Mesendoderm (in vitro differentiated cells): ENCODE measurements at regions not wholly inside any gene's neighbourhood (a gene's known extent, or its start where the extent isn't known, plus 50 kb on each side); places are given as distances from the start of the nearest gene placed in this dataset.
"Not testable (repeated sequence)": the region's sequence is repeated elsewhere in the genome, so short reads cannot be mapped to it uniquely, and the experiment has no call there.

ENCODE experiments used
- DNase-seq: peaks from one replicate; pipeline ENCODE4 v3.0.0; 2013
- H2AK5ac ChIP-seq: 2 replicates; pipeline ENCODE4 v1.6.1; 2013; ENCODE audit warnings: low read length, inconsistent platforms
- H2BK120ac ChIP-seq: 2 replicates; pipeline ENCODE4 v1.6.1; 2013; ENCODE audit warnings: low read depth, mild to moderate bottlenecking, low read length, moderate library complexity, mixed read lengths
- H2BK15ac ChIP-seq: replicated peaks from 2 replicates; pipeline ENCODE4 v1.6.1; 2013; ENCODE audit warnings: low read depth, mild to moderate bottlenecking, moderate library complexity
- H2BK5ac ChIP-seq: 2 replicates; pipeline ENCODE4 v1.6.1; 2013; ENCODE audit warnings: low read length, inconsistent platforms
- H3K18ac ChIP-seq: 2 replicates; pipeline ENCODE4 v1.6.1; 2013; ENCODE audit warnings: mild to moderate bottlenecking, low read length, mixed read lengths
- H3K23ac ChIP-seq: one replicate; pipeline ENCODE4 v1.6.1; 2013; ENCODE audit warnings: low read length
- H3K27ac ChIP-seq: 2 replicates; pipeline ENCODE4 v1.5.1; 2013; ENCODE audit warnings: low read depth, mild to moderate bottlenecking, inconsistent platforms, low read length, moderate library complexity
- H3K27me3 ChIP-seq: 2 replicates; pipeline ENCODE4 v1.6.1; 2013; ENCODE audit warnings: low read length, control low read depth, mild to moderate bottlenecking, inconsistent platforms; ENCODE audit not compliant: insufficient read depth, poor library complexity
- H3K36me3 ChIP-seq: 2 replicates; pipeline ENCODE4 v1.6.1; 2013; ENCODE audit warnings: low read length, inconsistent platforms; ENCODE audit not compliant: control insufficient read depth, insufficient read depth
- H3K4ac ChIP-seq: one replicate; pipeline ENCODE4 v1.6.1; 2013; ENCODE audit warnings: low read depth, mild to moderate bottlenecking, low read length, moderate library complexity
- H3K4me1 ChIP-seq: 2 replicates; pipeline ENCODE4 v1.6.1; 2013; ENCODE audit warnings: low read depth, low read length, inconsistent platforms; ENCODE audit not compliant: control insufficient read depth
- H3K4me2 ChIP-seq: 2 replicates; pipeline ENCODE4 v1.6.1; 2013; ENCODE audit warnings: low read length
- H3K4me3 ChIP-seq: 2 replicates; pipeline ENCODE4 v1.5.1; 2013; ENCODE audit warnings: mild to moderate bottlenecking, low read length
- H3K56ac ChIP-seq: one replicate; pipeline ENCODE4 v1.6.1; 2013; ENCODE audit warnings: low read length
- H3K79me1 ChIP-seq: 2 replicates; pipeline ENCODE4 v1.6.1; 2013; ENCODE audit warnings: low read length, inconsistent platforms
- H3K79me2 ChIP-seq: 2 replicates; pipeline ENCODE4 v1.6.1; 2013; ENCODE audit warnings: mild to moderate bottlenecking, low read length; ENCODE audit not compliant: control insufficient read depth, insufficient read depth
- H3K9ac ChIP-seq: 2 replicates; pipeline ENCODE4 v1.6.1; 2013; ENCODE audit warnings: low read length, inconsistent platforms
- H4K5ac ChIP-seq: one replicate; pipeline ENCODE4 v1.6.1; 2013; ENCODE audit warnings: low read length
- H4K8ac ChIP-seq: one replicate; pipeline ENCODE4 v1.6.1; 2013; ENCODE audit warnings: low read depth, mild to moderate bottlenecking, control low read depth, low read length, moderate library complexity
- WGBS: extraction: QIAGEN DNeasy Blood & Tissue Kit; methylation state at CpG from one replicate; pipeline ENCODE4 v1.1.7; 2013; ENCODE audit warnings: low lambda C conversion rate, missing lambda C conversion rate; ENCODE audit not compliant: insufficient coverage; ENCODE audit errors: extremely low coverage; 5-methylcytosine and 5-hydroxymethylcytosine counted together

DNA sequence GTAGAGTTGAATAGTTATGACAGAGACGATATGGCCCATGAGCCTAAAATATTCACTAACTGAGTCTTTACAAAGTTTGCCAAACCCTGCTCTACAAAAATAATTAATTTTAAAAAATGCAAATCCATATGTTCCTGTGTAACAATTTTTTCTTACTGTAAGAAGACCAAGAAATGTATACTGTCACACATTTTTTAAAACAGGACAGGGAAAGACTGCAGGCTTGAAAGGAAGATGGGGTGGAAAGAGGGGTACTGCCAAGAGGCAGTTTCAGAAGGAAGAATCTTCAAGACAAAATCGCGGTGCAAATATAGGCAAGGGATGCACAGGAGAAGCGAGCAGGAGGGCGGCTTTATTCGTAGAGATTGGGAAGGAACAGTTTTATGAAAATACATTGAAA lies 115.7 kb upstream of the KLHL1 start:
- no peak overlapping the region for H3K23ac ChIP-seq
- no peak overlapping the region for H2BK5ac ChIP-seq
- H3K36me3 ChIP-seq, result no peaks in the 10 kb centered on the region
- H3K27ac ChIP-seq, result no peak overlapping the region
- H3K4me2 ChIP-seq, result no peak overlapping the region
- H3K79me2 ChIP-seq, result no peaks in the 10 kb centered on the region
- no peak overlapping the region for H2BK120ac ChIP-seq
- H3K27me3 ChIP-seq, result no peaks in the 10 kb centered on the region
- no peak overlapping the region for H4K8ac ChIP-seq
- no peak overlapping the region for H3K18ac ChIP-seq
- no peak overlapping the region for H3K9ac ChIP-seq
- no peak for DNase-seq
- no peaks in the 10 kb centered on the region for H3K79me1 ChIP-seq
- no peak overlapping the region for H4K5ac ChIP-seq
- no peak overlapping the region for H3K56ac ChIP-seq
- H3K4ac ChIP-seq, result no peak overlapping the region
- no peak overlapping the region for H2AK5ac ChIP-seq
- WGBS, result no CpG with 5 or more reads among the region's 6 CpGs
- no peaks in the 10 kb centered on the region for H3K4me1 ChIP-seq
- H3K4me3 ChIP-seq, result no peak overlapping the region
- no peak overlapping the region for H2BK15ac ChIP-seq

DNA sequence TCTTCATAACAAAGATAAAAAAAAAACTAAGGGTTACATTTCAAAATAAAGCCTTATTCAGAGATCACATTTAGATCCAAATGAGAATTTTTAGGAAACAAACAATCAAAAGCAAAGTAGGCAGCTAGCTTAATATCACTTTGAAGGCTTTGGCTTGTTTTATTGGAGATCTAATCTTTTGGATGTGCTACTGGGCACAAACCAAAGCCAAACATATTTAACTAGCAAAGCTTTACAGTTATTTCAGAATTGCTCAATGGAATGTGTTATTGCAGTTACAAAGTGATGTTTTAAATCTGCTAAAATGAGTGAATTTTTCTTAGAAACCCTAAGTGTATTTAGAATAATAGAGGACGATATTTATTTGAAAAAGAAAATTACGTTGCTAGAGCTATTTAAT lies 114.7 kb upstream of the KLHL1 start:
- WGBS, result 100% methylated on average over 2 of the region's 2 CpGs
- H3K56ac ChIP-seq, result no peak overlapping the region
- H3K4ac ChIP-seq, result no peak overlapping the region
- no peak overlapping the region for H2BK5ac ChIP-seq
- H3K79me2 ChIP-seq, result no peaks in the 10 kb centered on the region
- no peak overlapping the region for H2BK120ac ChIP-seq
- H4K8ac ChIP-seq, result no peak overlapping the region
- DNase-seq, result no peak
- no peak overlapping the region for H3K23ac ChIP-seq
- H3K27me3 ChIP-seq, result no peaks in the 10 kb centered on the region
- H3K4me2 ChIP-seq, result no peak overlapping the region
- H3K27ac ChIP-seq, result no peak overlapping the region
- H3K4me3 ChIP-seq, result no peak overlapping the region
- no peaks in the 10 kb centered on the region for H3K79me1 ChIP-seq
- H2BK15ac ChIP-seq, result no peak overlapping the region
- H2AK5ac ChIP-seq, result no peak overlapping the region
- H3K4me1 ChIP-seq, result no peaks in the 10 kb centered on the region
- no peak overlapping the region for H4K5ac ChIP-seq
- no peak overlapping the region for H3K18ac ChIP-seq
- no peaks in the 10 kb centered on the region for H3K36me3 ChIP-seq
- H3K9ac ChIP-seq, result no peak overlapping the region

DNA sequence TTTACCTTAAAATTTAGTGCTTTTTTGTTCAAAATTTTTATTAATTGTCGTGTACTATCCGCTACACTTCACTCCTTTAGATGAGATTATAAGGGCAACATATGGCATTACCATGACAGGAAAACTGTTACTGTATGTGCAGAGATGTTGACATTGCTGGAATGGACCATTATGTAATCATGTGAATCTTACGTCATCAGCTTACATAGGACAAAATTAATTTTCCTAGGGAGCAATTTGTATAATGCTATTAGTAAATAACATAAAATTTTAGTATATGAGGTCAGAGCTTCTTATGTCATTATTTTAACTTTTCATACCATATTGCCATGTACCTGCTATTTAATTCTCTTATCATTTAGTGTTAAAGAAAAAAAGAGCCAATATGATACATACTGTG lies 110.4 kb upstream of the KLHL1 start:
- Histone ChIP-seq H3K27ac (no peak overlapping the region), H3K4ac (no peak overlapping the region), H4K5ac (no peak overlapping the region), H3K4me1 (no peaks in the 10 kb centered on the region), H3K18ac (no peak overlapping the region), H2BK5ac (no peak overlapping the region), H3K56ac (no peak overlapping the region), H3K9ac (no peak overlapping the region), H2AK5ac (no peak overlapping the region), H3K79me1 (no peaks in the 10 kb centered on the region), H3K27me3 (no peaks in the 10 kb centered on the region), H3K36me3 (no peaks in the 10 kb centered on the region), H4K8ac (no peak overlapping the region), H2BK120ac (no peak overlapping the region), H2BK15ac (no peak overlapping the region), H3K23ac (no peak overlapping the region), H3K79me2 (no peaks in the 10 kb centered on the region), H3K4me3 (no peak overlapping the region), H3K4me2 (no peak overlapping the region)
- no peak for DNase-seq
- no CpG with 5 or more reads among the region's 3 CpGs for whole genome bisulfite sequencing

DNA sequence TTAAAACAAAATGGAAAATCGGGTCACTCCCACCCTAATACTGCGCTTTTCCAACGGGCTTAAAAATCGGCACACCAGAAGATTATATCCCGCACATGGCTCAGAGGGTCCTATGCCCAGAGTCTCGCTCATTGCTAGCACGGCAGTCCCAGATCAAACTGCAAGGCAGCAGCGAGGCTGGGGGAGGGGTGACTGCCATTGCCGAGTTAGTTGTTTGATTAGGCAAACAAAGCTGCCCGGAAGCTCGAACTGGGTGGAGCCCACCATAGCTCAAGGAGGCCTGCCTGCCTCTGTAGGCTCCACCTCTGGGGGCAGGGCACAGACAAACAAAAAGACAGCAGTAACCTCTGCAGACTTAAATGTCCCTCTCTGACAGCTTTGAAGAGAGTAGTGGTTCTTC lies 100.7 kb upstream of the KLHL1 start:
- not testable (repeated sequence) for H3K36me3 ChIP-seq, H3K4me1 ChIP-seq, H3K79me2 ChIP-seq, H2BK15ac ChIP-seq, H3K27me3 ChIP-seq, H3K23ac ChIP-seq, H3K4me2 ChIP-seq, H3K4ac ChIP-seq, H4K5ac ChIP-seq, H2BK5ac ChIP-seq, H3K56ac ChIP-seq, H3K4me3 ChIP-seq, H3K18ac ChIP-seq, H3K79me1 ChIP-seq, DNase-seq, H2BK120ac ChIP-seq, H3K9ac ChIP-seq, H3K27ac ChIP-seq, H4K8ac ChIP-seq, H2AK5ac ChIP-seq
- no CpG with 5 or more reads among the region's 11 CpGs for WGBS

DNA sequence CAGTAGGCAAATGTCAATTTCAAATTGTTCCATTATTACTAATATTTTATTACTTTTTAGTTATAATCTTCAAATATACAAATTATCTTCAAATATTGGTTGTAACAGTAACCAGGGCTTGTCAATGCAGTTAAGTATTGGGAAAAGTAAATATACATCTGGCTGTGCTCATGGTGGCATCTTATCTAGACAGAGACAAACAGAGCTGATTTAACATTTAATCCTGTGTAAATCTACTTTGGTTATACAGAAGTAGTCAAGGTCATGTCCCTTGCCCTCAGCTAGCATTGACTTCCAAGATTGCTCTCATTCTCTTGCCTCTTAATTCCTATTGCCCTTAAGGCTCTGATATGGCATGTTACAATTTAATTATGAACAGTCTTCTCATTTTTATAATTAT lies 98.4 kb upstream of the KLHL1 start:
- Histone ChIP-seq H3K79me2 (no peaks in the 10 kb centered on the region), H3K4me2 (no peak overlapping the region), H3K56ac (no peak overlapping the region)

DNA sequence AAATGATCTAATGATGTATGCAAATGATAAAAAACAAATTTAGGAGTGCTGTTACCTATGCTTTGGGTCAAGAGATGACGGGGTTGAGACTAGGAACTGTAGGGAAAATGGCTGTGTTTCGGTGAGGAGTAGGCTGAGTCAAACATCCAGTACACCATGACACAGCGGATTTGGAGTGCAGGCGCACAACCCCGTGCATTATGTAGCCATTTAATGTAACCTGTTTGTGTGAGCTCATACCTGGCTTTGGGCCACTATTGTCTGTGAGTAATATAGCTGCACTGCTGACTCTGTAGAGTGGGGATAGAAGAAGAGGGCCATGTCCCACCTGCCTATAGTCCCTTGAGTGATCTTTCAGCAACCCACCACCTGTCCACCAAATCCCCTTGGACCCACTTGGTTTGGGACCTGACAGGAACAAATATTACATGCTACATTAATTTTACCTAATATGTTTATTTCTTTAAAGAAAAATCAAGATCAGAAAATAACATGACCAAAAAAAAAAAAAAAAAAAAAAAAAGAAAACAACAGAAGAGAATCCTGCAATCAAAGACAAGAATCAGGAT lies 95.5 kb upstream of the KLHL1 start:
- Histone ChIP-seq H3K79me2 (no peaks in the 10 kb centered on the region), H3K56ac (no peak overlapping the region), H2BK5ac (no peak overlapping the region), H4K5ac (no peak overlapping the region), H3K4me2 (no peak overlapping the region), H3K18ac (no peak overlapping the region), H3K4me3 (no peak overlapping the region), H3K27me3 (no peaks in the 10 kb centered on the region), H3K36me3 (no peaks in the 10 kb centered on the region), H2AK5ac (no peak overlapping the region), H3K4me1 (no peaks in the 10 kb centered on the region), H2BK15ac (no peak overlapping the region), H3K4ac (no peak overlapping the region), H4K8ac (no peak overlapping the region), H3K23ac (no peak overlapping the region), H3K79me1 (no peaks in the 10 kb centered on the region), H3K9ac (no peak overlapping the region), H3K27ac (no peak overlapping the region), H2BK120ac (no peak overlapping the region)
- peak; percentile 67 for DNase-seq
- WGBS, result no CpG with 5 or more reads among the region's 5 CpGs

More for the DNA sequence above, 98.4 kb upstream of the KLHL1 start:
- Histone ChIP-seq H3K4me1 (no peaks in the 10 kb centered on the region), H2AK5ac (no peak overlapping the region), H2BK5ac (no peak overlapping the region), H2BK15ac (no peak overlapping the region), H3K23ac (no peak overlapping the region), H3K27me3 (no peaks in the 10 kb centered on the region), H3K4ac (no peak overlapping the region), H4K8ac (no peak overlapping the region), H2BK120ac (no peak overlapping the region), H3K9ac (no peak overlapping the region), H4K5ac (no peak overlapping the region), H3K27ac (no peak overlapping the region), H3K18ac (no peak overlapping the region), H3K36me3 (no peaks in the 10 kb centered on the region), H3K79me1 (no peaks in the 10 kb centered on the region), H3K4me3 (no peak overlapping the region)
- no peak for DNase-seq
